HEK293T (cell line): ENCODE measurements at regions not wholly inside any gene's neighbourhood (a gene's known extent, or its start where the extent isn't known, plus 50 kb on each side); places are given as distances from the start of the nearest gene placed in this dataset.

Source experiments
- FOXA1 ChIP-seq: fragments of 450-650 bp; IDR thresholded peaks from 2 replicates; pipeline ENCODE4 v1.6.1; 2016; ENCODE audit warnings: mild to moderate bottlenecking
- FOXK2 ChIP-seq: fragments of 450-650 bp; IDR thresholded peaks from 2 replicates; pipeline ENCODE4 v1.6.1; 2016; ENCODE audit warnings: mild to moderate bottlenecking
- FOXM1 ChIP-seq: fragments of 450-650 bp; IDR thresholded peaks from 2 replicates; pipeline ENCODE4 v1.6.1; 2017; ENCODE audit warnings: mild to moderate bottlenecking, borderline replicate concordance
- LEF1 ChIP-seq: fragments of 450-650 bp; IDR thresholded peaks from 2 replicates; pipeline ENCODE4 v1.6.1; 2017; ENCODE audit warnings: mild to moderate bottlenecking, borderline replicate concordance
- SP1 ChIP-seq: fragments of 450-650 bp; IDR thresholded peaks from 2 replicates; pipeline ENCODE4 v1.6.1; 2017
- SUZ12 ChIP-seq: fragments of 450-650 bp; IDR thresholded peaks from 2 replicates; pipeline ENCODE4 v1.6.1; 2016; ENCODE audit warnings: mild to moderate bottlenecking
- TARDBP ChIP-seq: fragments of 450-650 bp; IDR thresholded peaks from 2 replicates; pipeline ENCODE4 v1.6.1; 2016

DNA sequence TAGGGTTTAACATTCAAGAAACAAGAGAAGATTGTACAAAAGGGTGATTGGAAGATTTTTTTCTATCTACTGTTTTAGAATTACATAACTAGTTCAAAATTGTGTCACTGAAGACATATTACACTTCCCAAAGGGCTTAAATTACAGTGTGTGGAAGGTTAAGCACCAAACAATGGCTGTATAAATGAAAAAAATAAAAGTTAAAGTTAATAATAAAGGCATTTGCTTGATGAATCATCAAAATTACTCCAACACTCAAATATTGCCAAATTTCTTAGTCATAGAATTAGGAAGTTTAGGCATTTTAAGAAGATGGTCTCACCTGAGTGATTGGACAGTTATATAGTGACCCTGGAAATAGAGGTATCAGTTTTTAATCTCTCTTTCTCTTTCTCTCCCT lies 227.6 kb upstream of the CARD18 start:
- TF ChIP-seq SUZ12 (no peak), TARDBP (no peak), FOXA1 (no peak), SP1 (no peak), FOXM1 (no peak), FOXK2 (no peak), LEF1 (no peak)
